GM18517 (cell line): ENCODE measurements at regions not wholly inside any gene's neighbourhood (a gene's known extent, or its start where the extent isn't known, plus 50 kb on each side); places are given as distances from the start of the nearest gene placed in this dataset.
"Not testable (repeated sequence)": the region's sequence is repeated elsewhere in the genome, so short reads cannot be mapped to it uniquely, and the experiment has no call there.

ENCODE experiments used
- ATAC-seq: cut with Tn5 transposase; IDR thresholded peaks from one replicate; pipeline ENCODE4 v1.9.1; 2021; ENCODE audit warnings: mild to moderate bottlenecking, moderate library complexity; ENCODE audit not compliant: unreplicated experiment

- no peak for ATAC-seq
Measured at GRCh38 chr14:22344673-22345072, 244.4 kb downstream of the DAD1 start.

GRCh38 chr14:22344209-22344608 is 244.8 kb downstream of the DAD1 start:
- not testable (repeated sequence) for ATAC-seq

- ATAC-seq, result no peak
Measured at GRCh38 chr14:22341049-22341448, 248.0 kb downstream of the DAD1 start.

- ATAC-seq, result no peak
Measured at GRCh38 chr14:22338917-22339715, 249.9 kb downstream of the DAD1 start.

GRCh38 chr14:22338381-22338780 is 250.6 kb downstream of the DAD1 start:
- ATAC-seq, result no peak

GRCh38 chr14:22337938-22338337 is 251.1 kb downstream of the DAD1 start:
- ATAC-seq, result no peak

- ATAC-seq, result no peak
Measured at GRCh38 chr14:22337521-22337920, 251.5 kb downstream of the DAD1 start.

GRCh38 chr14:22336031-22336430 is 253.0 kb downstream of the DAD1 start:
- ATAC-seq, result no peak

- no peak for ATAC-seq
Measured at GRCh38 chr14:22334627-22335026, 254.4 kb downstream of the DAD1 start.

- ATAC-seq, result no peak
Measured at GRCh38 chr14:22334275-22334577, 254.8 kb downstream of the DAD1 start.

GRCh38 chr14:22333422-22334274 is 255.4 kb downstream of the DAD1 start:
- ATAC-seq, result no peak

GRCh38 chr14:22332686-22333421 is 256.2 kb downstream of the DAD1 start:
- no peak for ATAC-seq

GRCh38 chr14:22329371-22329770 is 259.7 kb downstream of the DAD1 start:
- no peak for ATAC-seq

- no peak for ATAC-seq
Measured at GRCh38 chr14:22325676-22326400, 263.2 kb downstream of the DAD1 start.

- ATAC-seq, result no peak
Measured at GRCh38 chr14:22320362-22320750, 268.7 kb downstream of the DAD1 start.

GRCh38 chr14:22319526-22320361 is 269.3 kb downstream of the DAD1 start:
- no peak for ATAC-seq

- ATAC-seq, result no peak
Measured at GRCh38 chr14:22318951-22319350, 270.1 kb downstream of the DAD1 start.

- no peak for ATAC-seq
Measured at GRCh38 chr14:22316473-22316872, 272.6 kb downstream of the DAD1 start.

GRCh38 chr14:22315336-22315735 is 273.7 kb downstream of the DAD1 start:
- no peak for ATAC-seq
